Spleen (tissue), 7 donors: ENCODE measurements at regions not wholly inside any gene's neighbourhood (a gene's known extent, or its start where the extent isn't known, plus 50 kb on each side); places are given as distances from the start of the nearest gene placed in this dataset.

Experiments used
- CTCF ChIP-seq, 11 experiments: fragments of 200-600 bp in 7 of 11; fragments of 450-650 bp in 4 of 11; sonication (generic) in 4 of 11; IDR thresholded peaks in 8 of 11; conservative IDR thresholded peaks in 3 of 11; 1 replicate in 7 of 11; 2 replicates in 4 of 11; pipeline versions ENCODE4 v1.4.0 to v1.8.0; 2016 to 2021; ENCODE audit warnings: antibody characterized with exemption in 11 of 11, inconsistent platforms in 4 of 11, mild to moderate bottlenecking in 1 of 11
- POLR2A ChIP-seq, 3 donors: fragments of 450-650 bp; IDR thresholded peaks; one replicate each; pipeline ENCODE4 v1.5.1; 2017; ENCODE audit warnings: antibody characterized with exemption in 3 of 3, mild to moderate bottlenecking in 1 of 3
- donor health status: DM: no; HTN: no; CAD: no; lungs with moderate emphysema.
- donor health status: DM: no; HTN: no; CAD: no.
- donor health status: DM: no; HTN: no; CAD: no.

GRCh38 chr3:150038830-150039229 is 68.1 kb upstream of the PFN2 start:
- TF ChIP-seq CTCF (IDR thresholded peaks at IDR 0.05 in 8 of 11, conservative IDR thresholded peaks at IDR 0.05 in 3 of 11) (no peak), POLR2A (IDR thresholded peaks at IDR 0.05) (no peak)
